ENCODE measurements at regions not wholly inside any gene's neighbourhood (a gene's known extent, or its start where the extent isn't known, plus 50 kb on each side); places are given as distances from the start of the nearest gene placed in this dataset.

DNA sequence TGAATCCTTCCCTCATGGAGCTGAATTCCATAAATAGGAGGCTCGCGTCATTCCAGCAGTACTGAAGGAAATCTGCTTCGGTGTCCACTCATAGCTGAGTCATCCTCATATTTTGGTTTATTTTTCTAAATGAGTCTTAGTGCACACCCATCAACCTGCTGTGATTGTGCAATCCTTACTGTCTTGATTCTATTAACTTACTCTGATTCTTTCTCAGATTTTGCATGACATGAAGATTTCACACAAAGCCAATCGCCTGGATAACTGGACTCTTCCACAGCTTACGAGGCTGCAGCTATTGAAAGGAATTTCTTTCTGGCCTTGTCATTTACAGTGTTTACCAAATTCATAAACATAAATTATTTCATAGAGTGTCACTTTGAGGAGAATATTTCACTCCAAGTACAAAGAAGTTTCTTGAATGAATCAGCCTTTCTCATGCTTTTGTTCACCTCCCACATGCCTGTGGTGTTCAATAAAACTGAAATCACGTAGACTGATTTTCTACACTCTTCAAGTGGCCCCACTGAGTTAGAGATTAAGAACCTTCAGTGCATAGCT, 207.6 kb upstream of the SLITRK2 start:
- no peaks in the 10 kb centered on the region for H3K9me2 ChIP-seq (replicated peaks; ENCODE audit: control insufficient read depth, low read length)
- no peaks in the 10 kb centered on the region for H4K20me1 ChIP-seq (ENCODE audit: control insufficient read depth, insufficient read depth, low read depth, low read length)
- H3K4me1 ChIP-seq (ENCODE audit: control insufficient read depth, low read length): no peaks in the 10 kb centered on the region
- no peak overlapping the region for H3K4me3 ChIP-seq (ENCODE audit: low read length)
- no peaks in the 10 kb centered on the region for H3K27me3 ChIP-seq (ENCODE audit: control insufficient read depth, low read length)
- no peak overlapping the region for H3K4me2 ChIP-seq (ENCODE audit: low read length)
- H3K79me2 ChIP-seq (ENCODE audit: control insufficient read depth, low read length): no peaks in the 10 kb centered on the region
- H3K9me3 ChIP-seq (ENCODE audit: control insufficient read depth, insufficient read depth, low read length): no peaks in the 10 kb centered on the region
- H3K36me3 ChIP-seq (ENCODE audit: control insufficient read depth, low read length): no peaks in the 10 kb centered on the region
- H3K27ac ChIP-seq (ENCODE audit: low read depth, low read length): no peak overlapping the region
- no peaks in the 10 kb centered on the region for H3F3A ChIP-seq (ENCODE audit: control insufficient read depth, insufficient read depth)
- TF ChIP-seq EZH2phosphoT487 (IDR thresholded peaks at IDR 0.05; ENCODE audit: borderline replicate concordance, low read length): no peak
- TF ChIP-seq, protein P1, sequence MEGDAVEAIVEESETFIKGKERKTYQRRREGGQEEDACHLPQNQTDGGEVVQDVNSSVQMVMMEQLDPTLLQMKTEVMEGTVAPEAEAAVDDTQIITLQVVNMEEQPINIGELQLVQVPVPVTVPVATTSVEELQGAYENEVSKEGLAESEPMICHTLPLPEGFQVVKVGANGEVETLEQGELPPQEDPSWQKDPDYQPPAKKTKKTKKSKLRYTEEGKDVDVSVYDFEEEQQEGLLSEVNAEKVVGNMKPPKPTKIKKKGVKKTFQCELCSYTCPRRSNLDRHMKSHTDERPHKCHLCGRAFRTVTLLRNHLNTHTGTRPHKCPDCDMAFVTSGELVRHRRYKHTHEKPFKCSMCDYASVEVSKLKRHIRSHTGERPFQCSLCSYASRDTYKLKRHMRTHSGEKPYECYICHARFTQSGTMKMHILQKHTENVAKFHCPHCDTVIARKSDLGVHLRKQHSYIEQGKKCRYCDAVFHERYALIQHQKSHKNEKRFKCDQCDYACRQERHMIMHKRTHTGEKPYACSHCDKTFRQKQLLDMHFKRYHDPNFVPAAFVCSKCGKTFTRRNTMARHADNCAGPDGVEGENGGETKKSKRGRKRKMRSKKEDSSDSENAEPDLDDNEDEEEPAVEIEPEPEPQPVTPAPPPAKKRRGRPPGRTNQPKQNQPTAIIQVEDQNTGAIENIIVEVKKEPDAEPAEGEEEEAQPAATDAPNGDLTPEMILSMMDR (IDR thresholded peaks at IDR 0.05; ENCODE audit: low read depth, low read length, poor library complexity, severe bottlenecking): no peak

DNA sequence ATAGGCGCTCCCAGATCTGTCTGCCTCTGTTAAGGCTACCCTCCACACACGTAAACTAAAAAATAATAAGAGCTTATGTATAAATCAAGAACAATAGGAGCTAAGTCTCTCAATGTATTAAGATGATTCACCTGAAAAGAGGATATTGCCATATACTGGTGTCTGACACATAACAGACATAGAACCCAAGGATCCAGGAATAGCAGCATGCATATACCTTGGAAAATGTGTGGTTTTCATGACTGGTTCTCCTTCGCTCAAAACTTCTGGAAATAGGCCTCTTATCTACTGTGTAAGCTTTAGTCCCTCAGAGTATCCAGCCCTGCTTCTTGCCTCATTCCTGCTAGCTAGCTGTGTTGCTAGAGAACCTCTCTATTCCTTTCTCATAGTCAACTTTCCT, 203.7 kb upstream of the SLITRK2 start:
- Histone ChIP-seq H4K20me1 (ENCODE audit: control insufficient read depth, insufficient read depth, low read depth, low read length) (no peaks in the 10 kb centered on the region), H3K36me3 (ENCODE audit: control insufficient read depth, low read length) (no peaks in the 10 kb centered on the region), H3K4me1 (ENCODE audit: control insufficient read depth, low read length) (no peaks in the 10 kb centered on the region), H3K27ac (ENCODE audit: low read depth, low read length) (no peak overlapping the region), H3K4me3 (ENCODE audit: low read length) (no peak overlapping the region), H3F3A (ENCODE audit: control insufficient read depth, insufficient read depth) (no peaks in the 10 kb centered on the region), H3K4me2 (ENCODE audit: low read length) (no peak overlapping the region), H3K9me2 (replicated peaks; ENCODE audit: control insufficient read depth, low read length) (no peaks in the 10 kb centered on the region), H3K9me3 (ENCODE audit: control insufficient read depth, insufficient read depth, low read length) (no peaks in the 10 kb centered on the region), H3K27me3 (ENCODE audit: control insufficient read depth, low read length) (no peaks in the 10 kb centered on the region), H3K79me2 (ENCODE audit: control insufficient read depth, low read length) (no peaks in the 10 kb centered on the region)
- TF ChIP-seq, protein P1 (IDR thresholded peaks at IDR 0.05; ENCODE audit: low read depth, low read length, poor library complexity, severe bottlenecking): no peak
- TF ChIP-seq EZH2phosphoT487 (IDR thresholded peaks at IDR 0.05; ENCODE audit: borderline replicate concordance, low read length): no peak

DNA sequence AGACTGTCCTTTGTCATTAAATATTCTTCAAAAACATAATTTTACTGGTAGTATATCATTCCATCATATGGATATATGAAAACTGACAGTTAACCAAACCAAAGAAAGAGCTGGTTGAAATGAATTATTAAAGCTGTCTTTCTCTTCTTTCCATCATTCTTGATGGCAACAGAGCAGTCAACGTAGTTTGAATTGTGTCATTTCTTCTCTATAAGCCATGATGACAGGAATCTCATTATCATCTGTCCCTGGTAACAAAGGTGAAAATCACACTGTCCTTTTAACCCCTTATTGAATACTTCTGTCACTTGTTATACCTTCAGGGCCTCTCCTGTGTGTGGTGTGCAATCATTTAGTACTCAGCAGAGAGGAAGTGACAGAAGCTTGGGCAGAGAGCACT, 197.0 kb upstream of the SLITRK2 start:
- Histone ChIP-seq H3K27ac (ENCODE audit: low read depth, low read length) (no peak overlapping the region), H3K36me3 (ENCODE audit: control insufficient read depth, low read length) (no peaks in the 10 kb centered on the region), H3K27me3 (ENCODE audit: control insufficient read depth, low read length) (no peaks in the 10 kb centered on the region), H3K79me2 (ENCODE audit: control insufficient read depth, low read length) (no peaks in the 10 kb centered on the region), H3K9me3 (ENCODE audit: control insufficient read depth, insufficient read depth, low read length) (no peaks in the 10 kb centered on the region), H3K4me2 (ENCODE audit: low read length) (no peak overlapping the region), H3K4me3 (ENCODE audit: low read length) (no peak overlapping the region), H4K20me1 (ENCODE audit: control insufficient read depth, insufficient read depth, low read depth, low read length) (no peaks in the 10 kb centered on the region), H3F3A (ENCODE audit: control insufficient read depth, insufficient read depth) (no peaks in the 10 kb centered on the region), H3K4me1 (ENCODE audit: control insufficient read depth, low read length) (no peaks in the 10 kb centered on the region), H3K9me2 (replicated peaks; ENCODE audit: control insufficient read depth, low read length) (no peaks in the 10 kb centered on the region)
- TF ChIP-seq, protein P1 (IDR thresholded peaks at IDR 0.05; ENCODE audit: low read depth, low read length, poor library complexity, severe bottlenecking): no peak
- TF ChIP-seq EZH2phosphoT487 (IDR thresholded peaks at IDR 0.05; ENCODE audit: borderline replicate concordance, low read length): no peak

Measured in DOHH2 (cell line).